Epithelial cell of esophagus (primary cell): ENCODE measurements at regions not wholly inside any gene's neighbourhood (a gene's known extent, or its start where the extent isn't known, plus 50 kb on each side); places are given as distances from the start of the nearest gene placed in this dataset.
"Not testable (repeated sequence)": the region's sequence is repeated elsewhere in the genome, so short reads cannot be mapped to it uniquely, and the experiment has no call there.

Experiments used
- DNase-seq: peaks from one replicate; pipeline ENCODE4 v3.0.0; 2010; ENCODE audit warnings: low read depth
- H3K4me3 ChIP-seq: 2 replicates; pipeline ENCODE4 v1.5.1; 2011; ENCODE audit warnings: mild to moderate bottlenecking, low read length, control low read depth
- TF ChIP-seq, protein P1 (sequence below): IDR thresholded peaks from 2 replicates; pipeline ENCODE4 v1.5.1; 2011; ENCODE audit warnings: low read depth, mild to moderate bottlenecking, low read length, control low read depth, inconsistent platforms; ENCODE audit not compliant: insufficient read depth; ENCODE audit errors: missing control alignments

DNA sequence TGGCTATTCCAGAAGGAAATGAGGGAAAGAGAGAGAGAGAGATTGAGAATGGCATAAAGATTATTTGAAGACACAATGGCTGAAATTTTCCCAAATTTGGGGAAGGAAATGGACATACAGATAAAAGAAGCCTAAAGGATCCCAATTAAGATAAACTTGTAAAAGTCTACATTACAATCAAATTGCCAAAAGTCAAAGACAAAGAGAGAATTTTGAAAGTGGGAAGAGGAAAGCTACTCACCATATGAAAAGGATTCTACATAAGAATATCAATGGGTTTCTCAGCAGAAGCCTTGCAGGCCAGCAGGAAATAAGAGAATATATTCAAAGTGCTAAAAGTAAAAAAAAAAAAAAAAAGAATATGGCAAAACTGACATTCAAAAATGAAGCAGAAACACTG, 233.0 kb upstream of the NFIA start:
- no peak overlapping the region for H3K4me3 ChIP-seq
- TF ChIP-seq, protein P1, sequence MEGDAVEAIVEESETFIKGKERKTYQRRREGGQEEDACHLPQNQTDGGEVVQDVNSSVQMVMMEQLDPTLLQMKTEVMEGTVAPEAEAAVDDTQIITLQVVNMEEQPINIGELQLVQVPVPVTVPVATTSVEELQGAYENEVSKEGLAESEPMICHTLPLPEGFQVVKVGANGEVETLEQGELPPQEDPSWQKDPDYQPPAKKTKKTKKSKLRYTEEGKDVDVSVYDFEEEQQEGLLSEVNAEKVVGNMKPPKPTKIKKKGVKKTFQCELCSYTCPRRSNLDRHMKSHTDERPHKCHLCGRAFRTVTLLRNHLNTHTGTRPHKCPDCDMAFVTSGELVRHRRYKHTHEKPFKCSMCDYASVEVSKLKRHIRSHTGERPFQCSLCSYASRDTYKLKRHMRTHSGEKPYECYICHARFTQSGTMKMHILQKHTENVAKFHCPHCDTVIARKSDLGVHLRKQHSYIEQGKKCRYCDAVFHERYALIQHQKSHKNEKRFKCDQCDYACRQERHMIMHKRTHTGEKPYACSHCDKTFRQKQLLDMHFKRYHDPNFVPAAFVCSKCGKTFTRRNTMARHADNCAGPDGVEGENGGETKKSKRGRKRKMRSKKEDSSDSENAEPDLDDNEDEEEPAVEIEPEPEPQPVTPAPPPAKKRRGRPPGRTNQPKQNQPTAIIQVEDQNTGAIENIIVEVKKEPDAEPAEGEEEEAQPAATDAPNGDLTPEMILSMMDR = no peak
- no peak for DNase-seq

DNA sequence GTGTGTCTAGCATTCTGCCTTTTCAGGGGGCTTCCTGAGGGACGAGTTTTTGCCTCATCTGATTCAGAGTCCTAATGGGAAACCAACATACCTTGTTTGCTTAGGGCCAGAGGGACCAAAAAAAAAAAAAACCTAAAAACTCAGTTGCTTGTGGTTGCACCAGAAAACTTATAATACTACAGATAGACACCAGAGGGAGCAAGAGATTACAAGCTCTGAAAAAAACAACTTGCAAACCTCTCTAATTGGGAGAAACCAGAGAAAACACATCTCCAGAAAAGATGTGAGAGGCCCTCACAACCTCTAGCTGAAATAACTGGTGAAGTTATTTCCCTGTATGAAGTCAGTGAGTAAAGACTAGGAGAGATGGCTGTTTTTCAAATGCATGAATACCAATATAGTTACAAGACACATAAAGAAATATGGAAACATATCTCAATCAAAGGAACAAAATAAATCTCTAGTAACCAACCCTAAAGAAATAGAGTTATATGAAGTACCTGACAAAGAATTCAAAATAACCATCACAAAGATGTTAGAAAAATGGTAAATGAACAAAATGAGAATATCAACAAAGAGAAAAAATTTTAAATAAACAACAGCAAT, 233.7 kb upstream of the NFIA start:
- DNase-seq = peak; percentile 51
- H3K4me3 ChIP-seq = no peak overlapping the region
- TF ChIP-seq, protein P1 = peak; percentile 64

DNA sequence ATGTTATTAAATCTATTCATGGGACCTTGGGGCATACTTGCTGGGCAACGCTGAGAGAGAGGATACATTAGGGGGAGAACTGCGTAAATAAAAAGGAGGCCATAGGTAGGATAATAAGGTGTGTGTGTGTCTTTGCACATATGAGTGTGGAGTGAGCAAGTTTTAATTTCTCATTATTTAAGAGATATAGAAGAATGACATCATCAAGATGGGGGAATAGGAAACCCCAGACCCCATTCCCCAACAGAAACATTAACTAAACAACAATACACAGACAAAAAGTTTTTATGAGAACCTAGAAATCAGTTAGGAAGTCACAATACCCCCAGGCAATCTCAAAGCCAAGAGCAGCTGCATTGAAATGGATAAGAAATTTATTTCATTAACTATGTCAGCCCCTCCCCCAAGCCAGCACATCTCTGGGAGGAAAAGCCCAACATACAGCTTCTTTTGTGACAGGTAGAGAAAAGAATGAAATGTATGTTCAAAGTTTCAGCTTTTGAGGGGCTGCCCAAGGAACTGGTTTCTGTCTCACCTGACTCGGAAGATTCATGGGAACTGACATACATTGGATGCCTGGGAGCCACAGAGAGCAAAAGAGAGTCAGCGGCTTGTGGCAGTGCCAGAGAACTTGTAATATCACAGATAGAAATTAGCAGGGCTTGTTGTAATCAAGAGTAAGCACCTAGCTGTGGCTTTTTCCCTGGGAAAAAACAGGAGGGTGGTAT, 234.3 kb upstream of the NFIA start:
- H3K4me3 ChIP-seq = no peak overlapping the region
- DNase-seq = no peak
- TF ChIP-seq, protein P1 = no peak

DNA sequence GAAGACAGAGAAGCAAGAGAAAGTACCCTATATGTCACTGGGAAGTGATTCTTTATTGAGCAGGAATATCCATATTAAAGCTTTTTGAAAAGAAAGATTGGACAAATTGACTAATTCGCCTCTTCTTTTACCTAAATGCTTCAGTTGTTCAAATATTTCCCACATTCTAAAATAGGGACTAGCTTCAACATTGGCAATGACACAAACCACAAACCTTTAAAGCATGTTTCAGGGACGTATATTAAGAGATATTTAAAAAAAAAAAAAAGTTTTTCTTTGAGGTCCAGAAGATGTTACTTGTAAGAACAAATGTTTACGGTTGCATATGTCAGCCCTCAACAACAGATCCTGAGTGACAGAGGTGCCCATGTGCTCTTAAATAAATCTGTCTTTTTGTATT, 235.0 kb upstream of the NFIA start:
- TF ChIP-seq, protein P1 = no peak
- no peak for DNase-seq
- no peak overlapping the region for H3K4me3 ChIP-seq

DNA sequence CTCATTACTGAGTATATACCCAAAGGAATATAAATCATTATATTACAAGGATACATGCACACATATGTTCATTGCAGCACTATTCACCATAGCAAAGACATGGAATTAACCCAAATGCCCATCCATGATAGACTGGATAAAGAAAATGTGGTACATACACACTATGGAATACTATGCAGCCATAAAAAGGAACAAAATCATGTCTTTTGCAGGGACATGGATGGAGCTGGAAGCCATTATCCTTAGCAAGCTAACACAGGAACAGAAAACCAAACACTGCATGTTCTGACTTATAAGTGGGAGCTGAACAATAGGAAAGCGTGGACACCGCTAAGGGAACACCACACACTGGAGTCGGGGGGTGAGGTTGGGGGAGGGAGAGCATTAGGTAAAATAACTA, 236.7 kb upstream of the NFIA start:
- not testable (repeated sequence) for H3K4me3 ChIP-seq, DNase-seq

DNA sequence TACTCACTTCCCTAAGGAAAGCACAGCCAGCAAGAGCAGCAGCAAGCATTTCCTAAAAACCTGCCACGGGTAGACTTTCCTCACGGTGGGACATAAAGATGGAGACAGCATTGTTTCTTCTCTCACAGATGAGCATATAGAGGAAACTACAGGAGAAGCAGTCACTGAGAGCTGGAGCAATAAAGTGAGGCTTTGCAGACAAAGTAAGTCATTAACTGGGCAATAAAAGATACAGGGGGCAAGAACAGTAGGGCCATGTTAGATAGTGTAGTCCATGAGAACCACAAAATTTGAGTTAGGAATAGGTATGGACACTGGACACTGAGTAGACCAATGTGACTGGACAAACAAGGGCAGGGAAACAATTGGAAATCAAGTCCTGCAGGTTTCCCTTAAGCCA, 240.1 kb upstream of the NFIA start:
- TF ChIP-seq, protein P1 = no peak

DNA sequence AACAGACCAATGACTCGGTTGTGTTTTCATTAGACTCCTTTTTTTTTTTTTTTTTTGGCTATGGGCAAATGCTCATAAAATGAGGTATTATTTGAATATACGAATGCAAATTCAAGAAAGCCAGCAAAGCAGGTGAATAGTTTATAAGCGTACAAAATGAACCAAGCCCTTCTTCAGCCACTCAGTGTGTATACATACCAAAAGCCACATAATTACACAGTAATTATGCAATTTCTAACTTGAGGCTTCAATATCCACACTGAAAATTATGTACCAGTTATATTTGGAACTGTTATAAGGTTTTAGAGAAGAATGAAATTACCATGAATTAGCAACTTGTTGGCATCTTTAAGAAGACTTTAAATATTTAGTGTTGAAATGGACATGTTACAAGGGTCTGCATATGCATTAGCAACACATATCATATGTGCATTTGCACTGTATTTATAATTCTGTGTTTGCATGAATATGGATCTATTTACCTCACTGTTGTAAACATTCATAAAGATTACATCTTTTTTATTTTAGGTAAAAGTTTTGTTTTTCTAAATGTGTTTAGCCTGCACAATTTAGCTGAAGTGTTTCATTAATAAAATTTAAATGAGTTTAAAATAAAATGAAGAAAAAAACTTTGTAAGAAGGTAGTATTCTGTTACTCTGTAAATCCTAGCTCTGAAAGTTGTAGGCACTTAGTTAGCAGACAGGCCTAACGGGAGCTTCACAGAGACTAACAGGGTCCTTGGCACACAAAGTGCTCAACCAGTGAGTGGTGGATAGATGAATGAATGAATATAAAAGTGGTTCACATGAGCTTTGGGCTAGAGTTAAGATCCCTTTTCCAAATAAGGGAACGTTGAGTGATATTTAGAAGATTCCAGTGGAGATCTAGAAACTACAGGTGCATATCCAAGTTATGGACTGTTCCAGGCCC, 241.0 kb upstream of the NFIA start:
- TF ChIP-seq, protein P1 = no peak
- DNase-seq = no peak
- no peak overlapping the region for H3K4me3 ChIP-seq

More for the DNA sequence above, 240.1 kb upstream of the NFIA start:
- H3K4me3 ChIP-seq = no peak overlapping the region
- DNase-seq = no peak

DNA sequence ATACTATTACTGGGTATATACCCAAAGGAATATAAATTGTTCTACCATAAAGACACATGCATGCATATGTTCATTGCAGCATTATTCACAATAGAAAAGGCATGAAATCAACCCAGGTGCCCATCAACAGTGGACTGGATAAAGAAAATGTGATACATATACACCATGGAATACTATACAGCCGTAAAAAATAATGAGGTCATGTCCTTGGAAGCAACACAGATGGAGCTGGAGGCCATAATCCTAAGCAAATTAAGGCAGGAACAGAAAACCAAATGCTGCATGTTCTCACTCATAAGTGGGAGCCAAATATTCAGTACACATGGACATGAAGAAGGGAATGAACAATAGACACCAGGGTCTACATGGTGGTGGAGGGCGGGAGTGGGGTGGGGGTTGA, 241.9 kb upstream of the NFIA start:
- DNase-seq, H3K4me3 ChIP-seq: not testable (repeated sequence)
